Heart left ventricle (tissue), 16 donors: ENCODE measurements at regions not wholly inside any gene's neighbourhood (a gene's known extent, or its start where the extent isn't known, plus 50 kb on each side); places are given as distances from the start of the nearest gene placed in this dataset.

Source experiments
- ATAC-seq, 4 donors: fragments of 200-7000 bp; cut with Tn5 transposase; one replicate each; pipeline ENCODE4 v1.9.1; 2020 to 2022; ENCODE audit warnings: moderate library complexity in 4 of 4, mild to moderate bottlenecking in 3 of 4, moderate number of reproducible peaks in 1 of 4
- DNase-seq, 5 donors: peaks; one replicate each; pipeline ENCODE4 v3.0.0-alpha.2; 2020
- H3K27ac ChIP-seq, 12 donors: fragments of 200-600 bp; sonication (generic) in 4 of 12; one replicate each; pipeline versions ENCODE4 v1.5.0 to v1.8.0; 2016 to 2022; ENCODE audit warnings: mild to moderate bottlenecking in 2 of 12
- H3K27me3 ChIP-seq, 9 donors: fragments of 200-600 bp; sonication (generic) in 2 of 9; one replicate each; pipeline versions ENCODE4 v1.5.1 to v1.8.0; 2016 to 2022; ENCODE audit warnings: mild to moderate bottlenecking in 3 of 9
- H3K36me3 ChIP-seq, 9 donors: fragments of 200-600 bp; sonication (generic) in 2 of 9; one replicate each; pipeline versions ENCODE4 v1.5.0 to v1.8.0; 2018 to 2022; ENCODE audit warnings: mild to moderate bottlenecking in 2 of 9
- H3K4me1 ChIP-seq, 12 donors: fragments of 200-600 bp; sonication (generic) in 4 of 12; one replicate each; pipeline versions ENCODE4 v1.5.0 to v1.8.0; 2016 to 2022; ENCODE audit warnings: mild to moderate bottlenecking in 3 of 12
- H3K4me3 ChIP-seq, 12 donors: fragments of 200-600 bp; sonication (generic) in 4 of 12; one replicate each; pipeline versions ENCODE4 v1.5.0 to v1.8.0; 2017 to 2022; ENCODE audit warnings: mild to moderate bottlenecking in 9 of 12, moderate library complexity in 4 of 12
- H3K9me3 ChIP-seq, 12 donors: fragments of 200-600 bp; sonication (generic) in 4 of 12; one replicate each; pipeline versions ENCODE4 v1.5.0 to v1.8.0; 2016 to 2022; ENCODE audit warnings: mild to moderate bottlenecking in 1 of 12
- CTCF ChIP-seq, 12 donors: fragments of 200-600 bp; sonication (generic) in 4 of 12; IDR thresholded peaks; one replicate each; pipeline versions ENCODE4 v1.5.0 to v1.8.0; 2018 to 2022; ENCODE audit warnings: antibody characterized with exemption in 12 of 12, mild to moderate bottlenecking in 5 of 12
- POLR2A ChIP-seq, 2 donors: fragments of 450-650 bp; IDR thresholded peaks; one replicate each; pipeline ENCODE4 v1.6.1; 2017; ENCODE audit warnings: antibody characterized with exemption in 2 of 2, mild to moderate bottlenecking in 2 of 2, moderate library complexity in 2 of 2
- WGBS, 4 donors: extraction: QIAGEN DNeasy Blood & Tissue Kit in 2 of 4; methylation state at CpG; one replicate each; pipeline versions ENCODE4 v1.1.5 to v1.1.7; 2013 to 2018; 5-methylcytosine and 5-hydroxymethylcytosine counted together
- intact Hi-C, 10 donors: fragments of 100-400 bp; cut with DNase I; formaldehyde crosslinking; loops; one replicate each; pipeline versions ENCODE4 v1.11.1 to v1.14.2; 2022
- donor health status: ischemic (EF 13 %, LVEDD 7.1; RV severe dilation, severe dysfunction).
- donor health status: healthy with polysubstance abuse.
- donor health status: DM: no; HTN: yes; CAD: no.
- donor health status: DM: no; HTN: no; CAD: no.
- donor health status: ischemic (EF 25% LVEDD 6.9; RV normal size, moderate dysfunction).
- donor health status: ischemic (EF 25% LVEDD 5.7; RV mildly dilated, moderate dysfunction).
- donor health status: healthy.
- donor health status: DM: yes; HTN: yes; CAD: no.
- donor health status: ischemic (EF 35%, LVEDD 5.7; RV mildly dilated, moderate dysfunction).
- donor health status: nonischemic (EF 11% LVEDD 7.7; RV severe dilation, severe dysfunction).
- donor health status: DM: yes; HTN: yes; CAD: no.
- donor health status: PGD.
- donor health status: ischemic (EF 29% LVEDD 5.4; RV normal size, mild dysfunction).
- donor health status: nonischemic (EF 23%, LVEDD 6.1; RV moderate dilation, normal function).

GRCh38 chr3:67819447-67819846 is 165.0 kb upstream of the SUCLG2 start:
- no peaks in the 10 kb centered on the region for H3K27me3 ChIP-seq
- DNase-seq = no peak
- no peaks in the 10 kb centered on the region for H3K36me3 ChIP-seq
- ATAC-seq = no peak
- WGBS, 4 donors = 41 to 52% (median 47%) methylated on average over 1 of the region's 1 CpG
- H3K4me3 ChIP-seq = no peak overlapping the region
- intact Hi-C loops = loop anchor here in 3 of 10 donors (5.0 to 10.0 kb wide), 2 partner anchors 1055 to 1058 kb away; no protein-coding TSS in a partner anchor
- peaks cover 0 to 5% (median 0%) of the 10 kb centered on the region in 12 donors for H3K9me3 ChIP-seq
- H3K27ac ChIP-seq = no peak overlapping the region
- H3K4me1 ChIP-seq = no peaks in the 10 kb centered on the region
- TF ChIP-seq CTCF (IDR thresholded peaks at IDR 0.05) (peak in 7 of 12 donors; percentile 12 to 36 (median 17)), POLR2A (IDR thresholded peaks at IDR 0.05) (no peak)

- no peak for DNase-seq
- Histone ChIP-seq H3K36me3 (no peaks in the 10 kb centered on the region), H3K27me3 (no peaks in the 10 kb centered on the region), H3K4me3 (no peak overlapping the region), H3K27ac (no peak overlapping the region), H3K9me3 (no peaks in the 10 kb centered on the region), H3K4me1 (no peaks in the 10 kb centered on the region)
- intact Hi-C loops = no loop called here
- no peak for ATAC-seq
- 71 to 78% (median 77%) methylated on average over 4 of the region's 4 CpGs for WGBS, 4 donors
- no peak for TF ChIP-seq POLR2A (IDR thresholded peaks at IDR 0.05)
- TF ChIP-seq CTCF (IDR thresholded peaks at IDR 0.05) = no peak
Measured at GRCh38 chr3:67809370-67809935, 155.0 kb upstream of the SUCLG2 start.

GRCh38 chr3:67808906-67809305 is 154.5 kb upstream of the SUCLG2 start:
- H3K9me3 ChIP-seq = peaks cover 0 to 3% (median 0%) of the 10 kb centered on the region in 12 donors
- ATAC-seq = no peak
- no peaks in the 10 kb centered on the region for H3K36me3 ChIP-seq
- WGBS, 4 donors = 58 to 72% (median 63%) methylated on average over 3 of the region's 3 CpGs
- TF ChIP-seq CTCF (IDR thresholded peaks at IDR 0.05) = no peak
- no peak for TF ChIP-seq POLR2A (IDR thresholded peaks at IDR 0.05)
- no peak overlapping the region for H3K4me3 ChIP-seq
- H3K4me1 ChIP-seq = no peaks in the 10 kb centered on the region
- H3K27me3 ChIP-seq = no peaks in the 10 kb centered on the region
- no peak for DNase-seq
- intact Hi-C loops = no loop called here
- H3K27ac ChIP-seq = no peak overlapping the region

- DNase-seq (no peak), ATAC-seq (no peak)
- H3K27me3 ChIP-seq = no peaks in the 10 kb centered on the region
- H3K27ac ChIP-seq = no peak overlapping the region
- H3K4me1 ChIP-seq = no peaks in the 10 kb centered on the region
- 86 to 100% (median 88%) methylated on average over 2 to 3 of the region's 3 CpGs for WGBS, 4 donors
- no peak overlapping the region for H3K4me3 ChIP-seq
- no peak for TF ChIP-seq CTCF (IDR thresholded peaks at IDR 0.05)
- no peak for TF ChIP-seq POLR2A (IDR thresholded peaks at IDR 0.05)
- intact Hi-C loops = no loop called here
- H3K36me3 ChIP-seq = no peaks in the 10 kb centered on the region
- H3K9me3 ChIP-seq = peaks cover 0 to 16% (median 3%) of the 10 kb centered on the region in 12 donors
Measured at GRCh38 chr3:67804578-67804977, 150.2 kb upstream of the SUCLG2 start.
